Uterus (tissue), 3 donors: ENCODE measurements at regions not wholly inside any gene's neighbourhood (a gene's known extent, or its start where the extent isn't known, plus 50 kb on each side); places are given as distances from the start of the nearest gene placed in this dataset.

Experiments used
- DNase-seq, 2 donors: peaks; one replicate each; pipeline ENCODE4 v3.0.0-alpha.2; 2019 to 2020
- H3K27ac ChIP-seq, 2 donors: fragments of 200-600 bp; sonication (generic); 1 replicate in 1 of 2; 2 replicates in 1 of 2; pipeline ENCODE4 v1.5.1; 2016 to 2018
- H3K27me3 ChIP-seq, 2 donors: fragments of 200-600 bp; sonication (generic); one replicate each; pipeline ENCODE4 v1.5.1; 2018 to 2019; ENCODE audit warnings: control low read depth in 1 of 2
- H3K36me3 ChIP-seq, 2 donors: fragments of 200-600 bp; sonication (generic); one replicate each; pipeline ENCODE4 v1.5.1; 2019; ENCODE audit warnings: control low read depth in 1 of 2
- H3K4me1 ChIP-seq, 2 donors: fragments of 200-600 bp; sonication (generic); one replicate each; pipeline ENCODE4 v1.5.1; 2018 to 2019; ENCODE audit warnings: control low read depth in 1 of 2
- H3K4me3 ChIP-seq, 2 donors: fragments of 200-600 bp; sonication (generic); 1 replicate in 1 of 2; 2 replicates in 1 of 2; pipeline ENCODE4 v1.5.1; 2018 to 2019; ENCODE audit warnings: mild to moderate bottlenecking in 1 of 2
- H3K9me3 ChIP-seq, 2 donors: fragments of 200-600 bp; sonication (generic); one replicate each; pipeline ENCODE4 v1.5.1; 2019; ENCODE audit warnings: control low read depth in 1 of 2
- CTCF ChIP-seq, 4 experiments: fragments of 200-600 bp in 2 of 4; fragments of 450-650 bp in 2 of 4; sonication (generic) in 2 of 4; IDR thresholded peaks; one replicate each; pipeline ENCODE4 v1.5.1; 2016 to 2019; ENCODE audit warnings: antibody characterized with exemption in 4 of 4, mild to moderate bottlenecking in 2 of 4, moderate library complexity in 1 of 4
- POLR2A ChIP-seq, 2 donors: fragments of 450-650 bp; IDR thresholded peaks; one replicate each; pipeline ENCODE4 v1.6.1; 2016; ENCODE audit warnings: antibody characterized with exemption in 2 of 2, mild to moderate bottlenecking in 1 of 2, moderate library complexity in 1 of 2
- intact Hi-C: fragments of 100-400 bp; cut with DNase I; formaldehyde crosslinking; loops from one replicate; pipeline ENCODE4 v1.15.1; 2023; ENCODE audit warnings: low total_unique reads
- donor health status: DM: yes; HTN: yes; CAD: no.

GRCh38 chr14:100972118-100972897 lies 68.8 kb upstream of the RTL1 start:
- DNase-seq: no peak
- no peaks in the 10 kb centered on the region for H3K4me1 ChIP-seq
- H3K27me3 ChIP-seq: no peaks in the 10 kb centered on the region
- TF ChIP-seq CTCF (IDR thresholded peaks at IDR 0.05) (no peak), POLR2A (IDR thresholded peaks at IDR 0.05) (no peak)
- H3K27ac ChIP-seq: no peak overlapping the region
- H3K4me3 ChIP-seq: no peak overlapping the region
- H3K9me3 ChIP-seq: no peaks in the 10 kb centered on the region
- H3K36me3 ChIP-seq: no peaks in the 10 kb centered on the region
- intact Hi-C loops: no loop called here

- no peak overlapping the region for H3K4me3 ChIP-seq
- no peaks in the 10 kb centered on the region for H3K36me3 ChIP-seq
- no peaks in the 10 kb centered on the region for H3K9me3 ChIP-seq
- no peak overlapping the region for H3K27ac ChIP-seq
- TF ChIP-seq POLR2A (IDR thresholded peaks at IDR 0.05) (no peak), CTCF (IDR thresholded peaks at IDR 0.05) (no peak)
- DNase-seq: no peak
- no peaks in the 10 kb centered on the region for H3K4me1 ChIP-seq
- no peaks in the 10 kb centered on the region for H3K27me3 ChIP-seq
- intact Hi-C loops: no loop called here
Observed at GRCh38 chr14:100975671-100976070, 72.1 kb upstream of the RTL1 start.

GRCh38 chr14:100979079-100979478 lies 75.6 kb upstream of the RTL1 start:
- TF ChIP-seq CTCF (IDR thresholded peaks at IDR 0.05) (no peak), POLR2A (IDR thresholded peaks at IDR 0.05) (no peak)
- H3K4me1 ChIP-seq: no peaks in the 10 kb centered on the region
- intact Hi-C loops: no loop called here
- no peaks in the 10 kb centered on the region for H3K36me3 ChIP-seq
- DNase-seq: no peak
- no peak overlapping the region for H3K27ac ChIP-seq
- H3K9me3 ChIP-seq: no peaks in the 10 kb centered on the region
- H3K4me3 ChIP-seq: no peak overlapping the region
- H3K27me3 ChIP-seq: no peaks in the 10 kb centered on the region

GRCh38 chr14:100979780-100980179 lies 76.3 kb upstream of the RTL1 start:
- no peak for DNase-seq
- Histone ChIP-seq H3K27me3 (no peaks in the 10 kb centered on the region), H3K9me3 (no peaks in the 10 kb centered on the region), H3K27ac (no peak overlapping the region), H3K4me3 (no peak overlapping the region), H3K4me1 (no peaks in the 10 kb centered on the region), H3K36me3 (no peaks in the 10 kb centered on the region)
- TF ChIP-seq CTCF (IDR thresholded peaks at IDR 0.05): no peak
- no peak for TF ChIP-seq POLR2A (IDR thresholded peaks at IDR 0.05)
- intact Hi-C loops: no loop called here

GRCh38 chr14:100980823-100981222 lies 77.3 kb upstream of the RTL1 start:
- Histone ChIP-seq H3K27me3 (no peaks in the 10 kb centered on the region), H3K4me1 (no peaks in the 10 kb centered on the region), H3K27ac (no peak overlapping the region), H3K4me3 (no peak overlapping the region), H3K36me3 (no peaks in the 10 kb centered on the region), H3K9me3 (no peaks in the 10 kb centered on the region)
- TF ChIP-seq CTCF (IDR thresholded peaks at IDR 0.05) (no peak), POLR2A (IDR thresholded peaks at IDR 0.05) (no peak)
- no peak for DNase-seq
- intact Hi-C loops: no loop called here
